ENCODE measurements at regions not wholly inside any gene's neighbourhood (a gene's known extent, or its start where the extent isn't known, plus 50 kb on each side); places are given as distances from the start of the nearest gene placed in this dataset.
"Not testable (repeated sequence)": the region's sequence is repeated elsewhere in the genome, so short reads cannot be mapped to it uniquely, and the experiment has no call there.

DNA sequence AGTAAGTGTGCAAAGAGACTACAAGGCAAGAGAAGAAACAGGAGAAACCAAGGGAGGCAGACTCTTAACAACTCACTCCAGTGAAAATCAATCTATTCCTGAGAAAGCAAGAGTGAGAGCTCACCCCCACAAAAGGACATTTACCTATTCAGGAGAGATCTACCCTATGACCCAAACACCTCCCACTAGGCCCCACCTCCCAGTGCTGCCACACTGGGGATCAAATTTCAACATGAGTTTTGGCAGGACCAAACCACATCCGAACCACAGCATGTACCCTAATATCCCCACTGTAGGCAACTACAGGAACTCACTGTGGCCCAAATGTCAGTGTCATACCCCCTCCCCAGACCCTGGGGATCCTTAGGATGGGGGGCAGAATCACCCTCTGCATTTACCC, 526.2 kb upstream of the B3GAT1 start:
- TF ChIP-seq, protein P1, sequence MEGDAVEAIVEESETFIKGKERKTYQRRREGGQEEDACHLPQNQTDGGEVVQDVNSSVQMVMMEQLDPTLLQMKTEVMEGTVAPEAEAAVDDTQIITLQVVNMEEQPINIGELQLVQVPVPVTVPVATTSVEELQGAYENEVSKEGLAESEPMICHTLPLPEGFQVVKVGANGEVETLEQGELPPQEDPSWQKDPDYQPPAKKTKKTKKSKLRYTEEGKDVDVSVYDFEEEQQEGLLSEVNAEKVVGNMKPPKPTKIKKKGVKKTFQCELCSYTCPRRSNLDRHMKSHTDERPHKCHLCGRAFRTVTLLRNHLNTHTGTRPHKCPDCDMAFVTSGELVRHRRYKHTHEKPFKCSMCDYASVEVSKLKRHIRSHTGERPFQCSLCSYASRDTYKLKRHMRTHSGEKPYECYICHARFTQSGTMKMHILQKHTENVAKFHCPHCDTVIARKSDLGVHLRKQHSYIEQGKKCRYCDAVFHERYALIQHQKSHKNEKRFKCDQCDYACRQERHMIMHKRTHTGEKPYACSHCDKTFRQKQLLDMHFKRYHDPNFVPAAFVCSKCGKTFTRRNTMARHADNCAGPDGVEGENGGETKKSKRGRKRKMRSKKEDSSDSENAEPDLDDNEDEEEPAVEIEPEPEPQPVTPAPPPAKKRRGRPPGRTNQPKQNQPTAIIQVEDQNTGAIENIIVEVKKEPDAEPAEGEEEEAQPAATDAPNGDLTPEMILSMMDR (IDR thresholded peaks at IDR 0.05; ENCODE audit: low read depth, low read length) = no peak
- no peak overlapping the region for H3K4me3 ChIP-seq (ENCODE audit: low read depth, low read length)

GRCh38 chr11:134937193-134937592, 525.2 kb upstream of the B3GAT1 start:
- H3K4me3 ChIP-seq (ENCODE audit: low read depth, low read length) = not testable (repeated sequence)

GRCh38 chr11:134932761-134933160, 520.7 kb upstream of the B3GAT1 start:
- TF ChIP-seq, protein P1 (IDR thresholded peaks at IDR 0.05; ENCODE audit: low read depth, low read length) = no peak
- no peak overlapping the region for H3K4me3 ChIP-seq (ENCODE audit: low read depth, low read length)

- TF ChIP-seq, protein P1 (IDR thresholded peaks at IDR 0.05; ENCODE audit: low read depth, low read length) = no peak
- H3K4me3 ChIP-seq (ENCODE audit: low read depth, low read length) = no peak overlapping the region
Measured at GRCh38 chr11:134925432-134925831, 513.4 kb upstream of the B3GAT1 start.

GRCh38 chr11:134923441-134923840, 511.4 kb upstream of the B3GAT1 start:
- H3K4me3 ChIP-seq (ENCODE audit: low read depth, low read length) = no peak overlapping the region
- TF ChIP-seq, protein P1 (IDR thresholded peaks at IDR 0.05; ENCODE audit: low read depth, low read length) = no peak

GRCh38 chr11:134921938-134922337, 509.9 kb upstream of the B3GAT1 start:
- TF ChIP-seq, protein P1 (IDR thresholded peaks at IDR 0.05; ENCODE audit: low read depth, low read length) = no peak
- H3K4me3 ChIP-seq (ENCODE audit: low read depth, low read length) = no peak overlapping the region

DNA sequence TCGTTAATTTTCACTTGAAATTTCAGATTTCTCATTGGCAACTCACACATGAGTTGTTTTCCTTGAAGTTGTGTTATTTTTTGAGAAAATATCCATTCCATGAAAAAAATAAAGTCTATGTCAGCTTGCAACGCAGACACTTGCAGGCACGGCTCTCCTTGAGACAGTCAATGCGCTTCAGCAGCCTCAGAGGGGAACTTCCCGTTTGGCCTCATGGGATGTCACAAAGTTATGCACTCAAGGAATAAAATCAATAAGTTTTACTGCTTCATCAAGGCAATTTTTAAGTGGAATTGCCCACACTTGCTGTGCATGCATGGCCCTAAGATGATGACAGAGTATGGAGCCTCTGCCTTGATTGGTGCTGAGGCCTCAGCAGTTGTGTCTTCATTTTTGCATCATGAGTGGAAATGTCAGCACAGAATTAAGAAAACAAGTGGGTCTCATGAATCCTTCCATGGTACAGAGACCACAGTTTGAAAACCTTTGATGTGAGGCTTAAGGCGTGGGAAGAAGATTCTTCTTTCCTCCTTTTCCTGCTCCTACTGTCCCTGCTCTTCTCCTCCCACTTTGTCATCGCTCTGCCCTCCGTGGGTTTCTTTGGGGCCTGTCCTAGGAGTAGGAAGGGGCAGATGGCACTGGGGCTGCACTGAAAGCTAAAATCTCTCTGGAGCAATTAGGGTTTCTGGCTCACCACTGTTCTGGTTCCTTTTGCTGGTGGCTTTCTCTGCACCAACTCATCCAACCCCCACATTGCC, 509.0 kb upstream of the B3GAT1 start:
- H3K4me3 ChIP-seq (ENCODE audit: low read depth, low read length) = no peak overlapping the region
- TF ChIP-seq, protein P1 (IDR thresholded peaks at IDR 0.05; ENCODE audit: low read depth, low read length) = no peak; the same call in 1 of the 2 replicates
